ENCODE measurements at regions not wholly inside any gene's neighbourhood (a gene's known extent, or its start where the extent isn't known, plus 50 kb on each side); places are given as distances from the start of the nearest gene placed in this dataset.
"Not testable (repeated sequence)": the region's sequence is repeated elsewhere in the genome, so short reads cannot be mapped to it uniquely, and the experiment has no call there.

- DNase-seq (ENCODE audit: low read depth) = no peak
Observed at GRCh38 chr10:131021246-131021895, 290.1 kb downstream of the TCERG1L start.

GRCh38 chr10:131021969-131022368 is 289.6 kb downstream of the TCERG1L start:
- no peak for DNase-seq (ENCODE audit: low read depth)

GRCh38 chr10:131022369-131022768 is 289.2 kb downstream of the TCERG1L start:
- no peak for DNase-seq (ENCODE audit: low read depth)

GRCh38 chr10:131022981-131023380 is 288.5 kb downstream of the TCERG1L start:
- DNase-seq (ENCODE audit: low read depth) = no peak

- no peak for DNase-seq (ENCODE audit: low read depth)
Observed at GRCh38 chr10:131024259-131025131, 287.0 kb downstream of the TCERG1L start.

GRCh38 chr10:131025333-131025732 is 286.2 kb downstream of the TCERG1L start:
- DNase-seq (ENCODE audit: low read depth) = no peak

DNA sequence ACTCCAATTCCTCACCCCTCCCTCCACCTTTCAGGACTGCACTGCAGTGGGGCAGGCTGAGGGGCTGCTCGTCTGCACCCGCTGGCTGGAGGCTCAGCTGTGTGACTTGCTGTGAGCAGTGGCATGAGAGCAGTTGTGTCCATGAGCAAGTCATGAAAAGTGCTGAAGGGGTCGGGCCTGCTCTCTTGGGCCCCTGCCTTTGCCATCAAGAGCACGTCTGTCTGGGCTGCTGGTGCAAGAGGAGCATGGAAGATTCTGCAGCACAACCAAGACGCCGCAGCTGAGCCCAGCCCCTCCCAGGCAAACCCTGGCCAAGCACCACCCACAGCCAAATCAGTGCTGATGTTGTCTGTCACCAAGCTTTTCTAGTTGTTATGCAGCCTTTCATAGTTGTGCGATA is 284.3 kb downstream of the TCERG1L start:
- DNase-seq (ENCODE audit: low read depth) = no peak

- DNase-seq (ENCODE audit: low read depth) = no peak
Observed at GRCh38 chr10:131031346-131031745, 280.2 kb downstream of the TCERG1L start.

- DNase-seq (ENCODE audit: low read depth) = no peak
Observed at GRCh38 chr10:131032329-131033165, 279.0 kb downstream of the TCERG1L start.

GRCh38 chr10:131033166-131034085 is 278.1 kb downstream of the TCERG1L start:
- DNase-seq (ENCODE audit: low read depth) = no peak

DNA sequence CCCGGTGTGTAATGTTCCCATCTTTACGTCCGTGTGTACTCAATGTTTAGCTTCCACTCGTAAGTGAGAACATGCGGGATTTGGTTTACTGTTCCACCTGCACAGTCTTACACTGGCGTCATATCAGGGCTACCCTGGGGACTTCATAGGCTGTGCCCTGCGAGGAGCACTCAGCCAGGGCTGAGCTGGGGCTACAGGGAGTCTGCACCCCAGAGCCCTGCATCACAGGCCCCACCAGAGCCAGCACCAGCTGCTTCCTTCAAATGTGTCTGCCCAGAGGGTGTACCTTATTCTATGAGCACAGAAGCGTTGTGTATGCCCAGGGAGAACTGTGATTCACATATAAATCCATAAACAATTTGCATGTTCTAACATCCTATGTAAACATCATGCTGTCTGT is 277.1 kb downstream of the TCERG1L start:
- DNase-seq (ENCODE audit: low read depth) = no peak

DNA sequence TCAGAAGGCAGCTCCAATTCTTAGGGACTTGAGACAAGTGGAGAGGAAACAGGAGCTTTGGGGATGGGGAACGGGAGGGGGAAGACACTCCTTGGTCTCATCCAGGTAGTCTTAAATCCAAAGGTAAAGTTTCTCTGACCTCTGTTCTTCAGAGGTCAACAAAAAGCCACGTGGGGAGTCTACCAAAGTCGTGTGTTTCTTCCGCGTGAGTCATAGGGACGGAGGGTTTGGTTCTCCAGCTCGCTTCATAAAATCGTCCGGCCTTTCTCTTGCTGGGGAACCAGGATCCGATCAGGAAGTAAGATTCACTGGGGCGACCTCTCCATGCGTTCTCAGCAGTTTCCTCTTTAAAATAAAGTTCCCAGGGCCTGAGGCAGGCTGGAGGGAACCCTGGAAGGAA is 275.7 kb downstream of the TCERG1L start:
- DNase-seq (ENCODE audit: low read depth) = no peak

GRCh38 chr10:131038056-131038455 is 273.5 kb downstream of the TCERG1L start:
- DNase-seq (ENCODE audit: low read depth) = no peak

DNA sequence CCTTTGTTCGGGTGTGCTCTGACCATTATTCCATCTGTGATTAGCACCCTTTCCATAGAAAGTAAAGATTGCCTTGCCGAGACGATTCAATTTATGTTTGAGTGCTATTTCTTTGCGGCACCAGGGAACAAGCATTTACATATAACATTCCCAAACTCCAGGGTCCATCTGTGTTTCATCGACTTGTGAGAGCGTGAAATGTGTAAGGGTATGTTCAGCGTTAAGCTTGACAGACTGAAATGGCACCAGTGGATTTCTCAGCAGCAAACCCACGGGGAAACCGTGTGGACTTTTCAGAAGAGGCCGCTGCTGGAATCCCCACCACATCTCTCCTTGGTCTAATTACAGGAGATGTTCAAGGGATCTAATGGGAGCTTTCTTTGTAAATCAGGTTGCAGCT is 270.5 kb downstream of the TCERG1L start:
- no peak for DNase-seq (ENCODE audit: low read depth)

DNA sequence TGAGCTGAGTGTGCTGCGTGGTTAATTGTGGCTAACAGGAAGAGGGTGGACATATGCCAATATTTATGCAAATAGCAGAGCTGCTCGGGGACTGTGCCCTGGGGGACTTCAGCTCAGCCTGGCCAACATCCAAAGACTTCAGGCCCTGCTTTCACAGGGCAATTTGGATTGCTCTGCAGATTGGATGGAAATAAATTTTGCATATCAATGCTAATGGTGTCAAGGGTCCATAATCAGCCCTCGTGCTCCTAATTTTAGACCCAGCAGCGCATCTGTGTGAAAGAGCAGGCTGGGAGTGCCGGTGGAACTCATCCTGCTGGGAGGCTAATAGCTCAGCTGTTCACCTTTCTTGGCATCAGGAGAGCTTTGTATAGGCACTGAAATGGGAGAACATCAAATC is 270.1 kb downstream of the TCERG1L start:
- DNase-seq (ENCODE audit: low read depth) = no peak

- DNase-seq (ENCODE audit: low read depth) = not testable (repeated sequence)
Observed at GRCh38 chr10:131042015-131042414, 269.5 kb downstream of the TCERG1L start.
